Lower leg skin (tissue), 3 donors: ENCODE measurements at regions not wholly inside any gene's neighbourhood (a gene's known extent, or its start where the extent isn't known, plus 50 kb on each side); places are given as distances from the start of the nearest gene placed in this dataset.

Experiments used
- POLR2A ChIP-seq, 2 donors: fragments of 450-650 bp; IDR thresholded peaks; one replicate each; pipeline ENCODE4 v1.6.1; 2016 to 2017; ENCODE audit warnings: antibody characterized with exemption in 2 of 2, mild to moderate bottlenecking in 1 of 2, moderate library complexity in 1 of 2
- TF ChIP-seq, protein P1 (sequence below), 3 donors: fragments of 450-650 bp; IDR thresholded peaks; one replicate each; pipeline ENCODE4 v1.5.1; 2016; ENCODE audit warnings: antibody characterized with exemption in 3 of 3, mild to moderate bottlenecking in 3 of 3, moderate library complexity in 2 of 3

DNA sequence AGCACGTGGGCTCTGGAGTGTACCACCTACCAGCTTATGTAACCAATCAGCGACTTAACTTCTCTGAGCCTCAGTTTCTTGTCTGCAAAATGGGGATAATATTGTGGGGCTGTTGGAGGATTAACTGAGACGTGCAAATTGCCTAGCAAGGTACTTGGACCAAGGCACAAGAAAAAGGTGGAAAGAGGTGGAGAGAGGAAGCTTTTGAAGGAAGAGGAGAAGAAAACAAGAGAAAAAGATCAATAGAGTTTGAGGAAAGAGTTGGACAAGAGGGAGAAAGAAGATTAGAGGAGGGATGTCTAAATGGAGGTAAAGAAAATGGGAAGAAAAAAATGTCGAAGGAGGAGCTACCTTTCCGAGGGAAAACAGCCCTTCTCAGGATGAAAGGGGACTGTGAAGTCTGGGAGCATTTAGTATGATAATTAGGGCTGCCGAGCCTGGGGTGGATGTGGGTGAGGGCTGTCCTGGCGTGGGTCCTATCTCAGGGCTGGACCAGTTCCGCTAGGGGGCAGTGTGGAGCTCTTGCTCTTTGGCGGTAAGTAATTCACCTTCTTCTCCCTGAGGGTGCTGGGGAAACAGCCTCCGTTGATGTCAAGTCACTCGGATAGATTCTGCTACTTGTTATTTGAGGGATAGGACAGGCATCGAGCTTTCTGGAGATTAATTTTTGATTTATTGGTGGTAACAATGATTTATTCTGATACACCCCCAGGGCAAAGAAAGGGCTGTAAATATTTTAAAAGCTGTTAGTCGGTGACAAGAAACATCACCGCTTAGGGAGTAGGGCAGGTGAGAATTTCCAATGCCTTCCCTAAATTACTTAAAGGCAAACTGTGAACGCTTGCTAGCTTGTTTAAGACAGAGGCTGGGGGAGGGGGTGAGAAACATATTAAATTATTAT lies 79.0 kb upstream of the NFASC start:
- no peak for TF ChIP-seq POLR2A (IDR thresholded peaks at IDR 0.05)
- TF ChIP-seq, protein P1, sequence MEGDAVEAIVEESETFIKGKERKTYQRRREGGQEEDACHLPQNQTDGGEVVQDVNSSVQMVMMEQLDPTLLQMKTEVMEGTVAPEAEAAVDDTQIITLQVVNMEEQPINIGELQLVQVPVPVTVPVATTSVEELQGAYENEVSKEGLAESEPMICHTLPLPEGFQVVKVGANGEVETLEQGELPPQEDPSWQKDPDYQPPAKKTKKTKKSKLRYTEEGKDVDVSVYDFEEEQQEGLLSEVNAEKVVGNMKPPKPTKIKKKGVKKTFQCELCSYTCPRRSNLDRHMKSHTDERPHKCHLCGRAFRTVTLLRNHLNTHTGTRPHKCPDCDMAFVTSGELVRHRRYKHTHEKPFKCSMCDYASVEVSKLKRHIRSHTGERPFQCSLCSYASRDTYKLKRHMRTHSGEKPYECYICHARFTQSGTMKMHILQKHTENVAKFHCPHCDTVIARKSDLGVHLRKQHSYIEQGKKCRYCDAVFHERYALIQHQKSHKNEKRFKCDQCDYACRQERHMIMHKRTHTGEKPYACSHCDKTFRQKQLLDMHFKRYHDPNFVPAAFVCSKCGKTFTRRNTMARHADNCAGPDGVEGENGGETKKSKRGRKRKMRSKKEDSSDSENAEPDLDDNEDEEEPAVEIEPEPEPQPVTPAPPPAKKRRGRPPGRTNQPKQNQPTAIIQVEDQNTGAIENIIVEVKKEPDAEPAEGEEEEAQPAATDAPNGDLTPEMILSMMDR (IDR thresholded peaks at IDR 0.05): no peak
